B cell (primary cell): ENCODE measurements at regions not wholly inside any gene's neighbourhood (a gene's known extent, or its start where the extent isn't known, plus 50 kb on each side); places are given as distances from the start of the nearest gene placed in this dataset.

ENCODE experiments used
- ATAC-seq: fragments of 200-7000 bp; cut with Tn5 transposase; one replicate; pipeline ENCODE4 v1.10.0; 2021; ENCODE audit warnings: low read depth, mild to moderate bottlenecking, moderate number of reproducible peaks, moderate library complexity
- CTCF ChIA-PET: fragments of 350-600 bp; sonication (Branson Sonifier 250); formaldehyde crosslinking; loops from one replicate; lab custom pipeline; 2021; ENCODE audit warnings: antibody characterized with exemption, inconsistent platforms; lab: Charles Lee
- POLR2A ChIA-PET: fragments of 350-600 bp; sonication (Branson Sonifier 250); formaldehyde crosslinking; loops from one replicate; lab custom pipeline; 2021; ENCODE audit warnings: antibody characterized with exemption; lab: Charles Lee
- DNase-seq: peaks from one replicate; pipeline ENCODE4 v3.0.0; 2013
- H2AFZ ChIP-seq: 2 replicates; pipeline ENCODE4 v1.6.1; 2012; ENCODE audit warnings: mild to moderate bottlenecking, low read depth, low read length; ENCODE audit not compliant: insufficient read depth, poor library complexity, severe bottlenecking
- H3K27ac ChIP-seq, 2 donors: 1 replicate in 1 of 2; 2 replicates in 1 of 2; pipeline ENCODE4 v1.5.1; 2012 to 2013; ENCODE audit warnings: low read length in 2 of 2, mild to moderate bottlenecking in 2 of 2, moderate library complexity in 1 of 2
- H3K27me3 ChIP-seq, 4 experiments: fragments of 200-600 bp in 1 of 4; sonication (generic) in 1 of 4; replicated peaks in 1 of 4; 1 replicate in 2 of 4; 2 replicates in 2 of 4; pipeline versions ENCODE4 v1.6.1 to v1.7.0; 2013 to 2016; ENCODE audit warnings: low read length in 3 of 4, mild to moderate bottlenecking in 2 of 4, mixed read lengths in 1 of 4, moderate library complexity in 1 of 4; ENCODE audit not compliant: insufficient read depth in 4 of 4, control insufficient read depth in 3 of 4; ENCODE audit errors: control extremely low read depth in 1 of 4
- H3K36me3 ChIP-seq, 2 experiments: replicated peaks in 1 of 2; 1 replicate in 1 of 2; 2 replicates in 1 of 2; pipeline versions ENCODE4 v1.6.1 to v1.7.1; 2013; ENCODE audit warnings: low read length in 1 of 2; ENCODE audit not compliant: insufficient read depth in 2 of 2, control insufficient read depth in 1 of 2; ENCODE audit errors: control extremely low read depth in 1 of 2, extremely low read depth in 1 of 2
- H3K4me1 ChIP-seq, 2 donors: fragments of 200-600 bp in 1 of 2; sonication (generic) in 1 of 2; 1 replicate in 1 of 2; 2 replicates in 1 of 2; pipeline versions ENCODE4 v1.5.1 to v1.6.1; 2013 to 2017; ENCODE audit warnings: low read length in 2 of 2; ENCODE audit not compliant: control insufficient read depth in 2 of 2, insufficient read depth in 2 of 2
- H3K4me2 ChIP-seq: replicated peaks from 2 replicates; pipeline ENCODE3; 2012; ENCODE audit warnings: mild to moderate bottlenecking, low read depth, low read length; ENCODE audit not compliant: poor library complexity, severe bottlenecking
- H3K4me3 ChIP-seq, 5 experiments: fragments of 200-600 bp in 1 of 5; sonication (generic) in 1 of 5; 1 replicate in 3 of 5; 2 replicates in 2 of 5; pipeline versions ENCODE4 v1.5.1 to v1.7.0; 2011 to 2016; ENCODE audit warnings: low read length in 4 of 5, mild to moderate bottlenecking in 4 of 5, low read depth in 2 of 5, control low read depth in 1 of 5, moderate library complexity in 1 of 5; ENCODE audit not compliant: insufficient read depth in 1 of 5; ENCODE audit errors: control extremely low read depth in 1 of 5, extremely low read depth in 1 of 5
- H3K79me2 ChIP-seq: fragments of 200-600 bp; sonication (generic); one replicate; pipeline ENCODE4 v1.6.0; 2016; ENCODE audit warnings: low read length; ENCODE audit not compliant: control insufficient read depth, insufficient read depth
- H3K9ac ChIP-seq: fragments of 200-600 bp; sonication (generic); 2 replicates; pipeline ENCODE4 v1.6.1; 2017; ENCODE audit warnings: mild to moderate bottlenecking, low read length, moderate library complexity
- H3K9me3 ChIP-seq, 3 donors: one replicate each; pipeline versions ENCODE4 v1.6.1 to v1.7.1; 2013; ENCODE audit warnings: low read length in 2 of 3; ENCODE audit not compliant: control insufficient read depth in 2 of 3, insufficient read depth in 1 of 3; ENCODE audit errors: control extremely low read depth in 1 of 3
- H4K20me1 ChIP-seq: 2 replicates; pipeline ENCODE4 v1.6.0; 2012; ENCODE audit warnings: mild to moderate bottlenecking, low read length; ENCODE audit not compliant: insufficient read depth, control insufficient read depth, poor library complexity, severe bottlenecking
- H3K27ac Mint-ChIP-seq: one replicate; pipeline ENCODE4 v1.8.0; 2021; ENCODE audit warnings: mixed read lengths
- H3K27me3 Mint-ChIP-seq: one replicate; pipeline ENCODE4 v1.8.0; 2021; ENCODE audit warnings: mixed read lengths
- H3K4me1 Mint-ChIP-seq: one replicate; pipeline ENCODE4 v1.8.0; 2021; ENCODE audit warnings: mixed read lengths
- H3K4me3 Mint-ChIP-seq: one replicate; pipeline ENCODE4 v1.8.0; 2021; ENCODE audit warnings: mixed read lengths
- H3K9me3 Mint-ChIP-seq: one replicate; pipeline ENCODE4 v1.8.0; 2022; ENCODE audit warnings: mixed read lengths; ENCODE audit not compliant: insufficient read depth
- EZH2 ChIP-seq: IDR thresholded peaks from 2 replicates; pipeline ENCODE4 v1.6.1; 2012; ENCODE audit warnings: borderline replicate concordance, low read depth, mild to moderate bottlenecking, moderate library complexity, low read length; ENCODE audit not compliant: insufficient read depth, poor library complexity, severe bottlenecking
- WGBS: methylation state at CpG from one replicate; pipeline ENCODE4 v1.1.5; 2013; ENCODE audit warnings: missing lambda C conversion rate; ENCODE audit not compliant: insufficient coverage; 5-methylcytosine and 5-hydroxymethylcytosine counted together
- intact Hi-C: fragments of 100-400 bp; cut with micrococcal nuclease; formaldehyde crosslinking; loops from one replicate; pipeline ENCODE4 v1.10.0; 2022
- TF ChIP-seq, protein P1 (sequence below): fragments of 200-600 bp; IDR thresholded peaks from one replicate; pipeline ENCODE4 v1.8.0; 2022; ENCODE audit warnings: antibody characterized with exemption, mild to moderate bottlenecking

DNA sequence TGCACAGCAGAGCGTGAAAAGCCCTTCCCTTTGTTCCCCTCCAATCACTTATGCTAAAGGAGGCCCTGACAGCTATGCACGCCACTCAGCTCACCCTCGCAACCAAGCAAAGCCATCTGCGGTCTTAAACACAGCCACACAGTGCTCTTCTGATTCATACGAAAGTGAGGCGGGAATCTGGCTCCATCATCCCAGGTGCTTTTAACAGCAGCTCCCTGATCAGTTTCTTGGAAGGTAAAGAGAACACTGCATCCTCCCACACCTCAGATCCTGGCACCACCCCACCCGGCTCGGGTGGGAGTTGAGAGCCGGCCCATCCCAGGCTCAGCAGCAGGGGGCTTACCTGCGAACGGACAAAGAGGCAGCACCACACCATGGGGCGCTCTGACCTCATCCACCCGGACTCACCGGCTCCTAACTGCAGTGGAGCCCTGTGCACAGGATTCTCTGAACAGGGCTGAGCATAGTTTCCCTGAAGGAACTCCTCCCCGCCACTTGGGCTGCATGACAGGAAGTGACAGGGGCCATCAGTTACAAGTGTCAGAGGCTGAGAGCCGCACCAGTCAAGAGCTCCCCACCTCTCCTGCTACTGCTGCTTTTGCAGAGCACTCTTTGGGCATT, 114.3 kb upstream of the ARHGEF3 start:
- Histone ChIP-seq H4K20me1 (no peaks in the 10 kb centered on the region), H3K9me3 (no peaks in the 10 kb centered on the region), H3K27me3 (no peaks in the 10 kb centered on the region), H3K4me3 (peak overlapping the region; percentile 25 to 79 (median 57)), H3K9ac (peak overlapping the region; percentile 73), H3K36me3 (no peaks in the 10 kb centered on the region), H3K4me2 (peak overlapping the region; percentile 82), H2AFZ (peak overlapping the region; percentile 74), H3K79me2 (peaks cover 3% of the 10 kb centered on the region), H3K27ac (peak overlapping the region; percentile 69 to 85), H3K4me1 (peaks cover 43 to 44% of the 10 kb centered on the region in 2 donors)
- Mint-ChIP-seq H3K4me1 (peaks cover 58% of the 10 kb centered on the region), H3K9me3 (no peaks in the 10 kb centered on the region), H3K27ac (peak overlapping the region; percentile 70), H3K27me3 (no peaks in the 10 kb centered on the region), H3K4me3 (peak overlapping the region; percentile 85)
- ATAC-seq (peak; percentile 69), DNase-seq (peak; percentile 70)
- ChIA-PET POLR2A (interaction anchor here (1.0 to 2.2 kb wide), 3 partner anchors 114 to 233 kb away, joined by 3 to 6 read pairs (median 3); partner anchors contain the start of genes ARHGEF3 and TASOR), CTCF (interaction anchor here (0.6 to 5.4 kb wide), 12 partner anchors 10 to 214 kb away, joined by 3 to 42 read pairs (median 3); partner anchors contain the start of gene ARHGEF3)
- intact Hi-C loops = loop anchor here (2.0 to 10.0 kb wide), 5 partner anchors 73 to 361 kb away; partner anchors contain the start of genes CCDC66 and TASOR
- under 1% methylated on average over 16 of the region's 16 CpGs for WGBS
- no peak for TF ChIP-seq EZH2
- TF ChIP-seq, protein P1, sequence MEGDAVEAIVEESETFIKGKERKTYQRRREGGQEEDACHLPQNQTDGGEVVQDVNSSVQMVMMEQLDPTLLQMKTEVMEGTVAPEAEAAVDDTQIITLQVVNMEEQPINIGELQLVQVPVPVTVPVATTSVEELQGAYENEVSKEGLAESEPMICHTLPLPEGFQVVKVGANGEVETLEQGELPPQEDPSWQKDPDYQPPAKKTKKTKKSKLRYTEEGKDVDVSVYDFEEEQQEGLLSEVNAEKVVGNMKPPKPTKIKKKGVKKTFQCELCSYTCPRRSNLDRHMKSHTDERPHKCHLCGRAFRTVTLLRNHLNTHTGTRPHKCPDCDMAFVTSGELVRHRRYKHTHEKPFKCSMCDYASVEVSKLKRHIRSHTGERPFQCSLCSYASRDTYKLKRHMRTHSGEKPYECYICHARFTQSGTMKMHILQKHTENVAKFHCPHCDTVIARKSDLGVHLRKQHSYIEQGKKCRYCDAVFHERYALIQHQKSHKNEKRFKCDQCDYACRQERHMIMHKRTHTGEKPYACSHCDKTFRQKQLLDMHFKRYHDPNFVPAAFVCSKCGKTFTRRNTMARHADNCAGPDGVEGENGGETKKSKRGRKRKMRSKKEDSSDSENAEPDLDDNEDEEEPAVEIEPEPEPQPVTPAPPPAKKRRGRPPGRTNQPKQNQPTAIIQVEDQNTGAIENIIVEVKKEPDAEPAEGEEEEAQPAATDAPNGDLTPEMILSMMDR = no peak

DNA sequence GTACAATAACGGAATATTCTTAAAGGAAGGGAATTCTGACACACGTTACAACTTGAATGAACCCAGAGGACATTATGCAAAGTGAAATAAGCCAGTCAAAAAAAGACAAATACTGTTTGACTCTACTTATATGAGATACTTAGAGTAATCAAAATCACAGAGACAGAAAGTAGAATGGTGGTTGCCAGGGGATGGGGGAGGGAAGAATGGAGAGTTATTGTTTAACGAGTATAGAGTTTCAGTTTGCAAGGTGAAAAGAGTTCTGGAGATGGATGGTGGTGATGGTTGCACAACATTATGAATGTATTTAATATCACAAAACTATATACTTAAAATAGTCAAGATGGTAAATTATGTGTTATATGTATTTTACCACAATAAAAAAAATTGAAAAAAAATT, 112.9 kb upstream of the ARHGEF3 start:
- H2AFZ ChIP-seq = no peak overlapping the region
- H4K20me1 ChIP-seq = no peaks in the 10 kb centered on the region
- Mint-ChIP-seq H3K27me3 (no peaks in the 10 kb centered on the region), H3K4me1 (peaks cover 55% of the 10 kb centered on the region), H3K9me3 (no peaks in the 10 kb centered on the region), H3K4me3 (no peak overlapping the region), H3K27ac (no peak overlapping the region)
- peaks cover 42% of the 10 kb centered on the region in 2 donors for H3K4me1 ChIP-seq
- CTCF ChIA-PET = interaction anchor here (1.2 to 5.4 kb wide), 3 partner anchors 74 to 116 kb away, joined by 3 to 42 read pairs (median 5); no protein-coding TSS in a partner anchor
- ATAC-seq (no peak), DNase-seq (no peak)
- no peak overlapping the region for H3K4me2 ChIP-seq
- no peak overlapping the region for H3K4me3 ChIP-seq
- H3K27ac ChIP-seq = no peak overlapping the region
- H3K9me3 ChIP-seq = no peaks in the 10 kb centered on the region
- no CpG with 5 or more reads among the region's 3 CpGs for WGBS
- H3K79me2 ChIP-seq = peaks cover 8% of the 10 kb centered on the region
- intact Hi-C loops = loop anchor here (5.0 to 10.0 kb wide), 2 partner anchors 212 to 360 kb away; partner anchors contain the start of gene CCDC66
- TF ChIP-seq, protein P1 = no peak
- TF ChIP-seq EZH2 = no peak
- H3K36me3 ChIP-seq = no peaks in the 10 kb centered on the region
- H3K9ac ChIP-seq = no peak overlapping the region
- no peaks in the 10 kb centered on the region for H3K27me3 ChIP-seq
- POLR2A ChIA-PET = no interaction called here
